IMR-90 (cell line): ENCODE measurements at regions not wholly inside any gene's neighbourhood (a gene's known extent, or its start where the extent isn't known, plus 50 kb on each side); places are given as distances from the start of the nearest gene placed in this dataset.

Experiments used
- ATAC-seq: fragments of 200-7000 bp; cut with Tn5 transposase; 2 replicates; pipeline ENCODE4 v1.9.1; 2020; ENCODE audit warnings: low read depth, mild to moderate bottlenecking, moderate library complexity
- BruUV-seq: library from RNA; stranded (reverse); fragments of 400-500 nt; replicated peaks from 2 replicates; lab custom pipeline; 2021; lab: Mats Ljungman, UMichigan
- CTCF ChIA-PET: fragments of 300-600 bp; formaldehyde crosslinking; extraction: SDS; loops from one replicate; lab custom pipeline; 2021; ENCODE audit warnings: antibody characterized with exemption; lab: Yijun Ruan, JAX
- POLR2A ChIA-PET: fragments of 300-600 bp; sonication (Branson Sonifier 250); formaldehyde crosslinking; loops from one replicate; lab custom pipeline; 2022; ENCODE audit warnings: antibody characterized with exemption; ENCODE audit not compliant: unreplicated experiment; lab: Charles Lee
- DNase-seq: peaks from one replicate; pipeline ENCODE4 v3.0.0; 2013
- H2AFZ ChIP-seq: replicated peaks from 2 replicates; pipeline ENCODE3; 2013; ENCODE audit warnings: low read length, mild to moderate bottlenecking; ENCODE audit not compliant: poor library complexity
- H2AK5ac ChIP-seq: 2 replicates; pipeline ENCODE4 v1.6.1; 2013; ENCODE audit warnings: low read depth, low read length, inconsistent platforms
- H2AK9ac ChIP-seq: replicated peaks from 2 replicates; pipeline ENCODE3; 2013; ENCODE audit warnings: mild to moderate bottlenecking, low read depth, low read length, moderate library complexity; ENCODE audit not compliant: poor library complexity
- H2BK120ac ChIP-seq: 2 replicates; pipeline ENCODE4 v1.6.1; 2013; ENCODE audit warnings: low read depth, low read length, inconsistent platforms
- H2BK15ac ChIP-seq: 3 replicates; pipeline ENCODE4 v1.6.1; 2013; ENCODE audit warnings: low read depth, low read length, inconsistent platforms
- H2BK20ac ChIP-seq: 2 replicates; pipeline ENCODE4 v1.6.1; 2013; ENCODE audit warnings: low read depth, mild to moderate bottlenecking, inconsistent platforms, low read length, moderate library complexity
- H2BK5ac ChIP-seq: 2 replicates; pipeline ENCODE4 v1.6.1; 2013; ENCODE audit warnings: mild to moderate bottlenecking, low read depth, low read length, inconsistent platforms; ENCODE audit not compliant: poor library complexity, severe bottlenecking
- H3K14ac ChIP-seq: replicated peaks from 2 replicates; pipeline ENCODE4 v1.6.1; 2013; ENCODE audit warnings: low read depth, low read length, inconsistent platforms
- H3K18ac ChIP-seq: 2 replicates; pipeline ENCODE4 v1.6.1; 2013; ENCODE audit warnings: low read depth, low read length, control low read depth
- H3K23ac ChIP-seq: 2 replicates; pipeline ENCODE4 v1.6.1; 2013; ENCODE audit warnings: low read depth, low read length, inconsistent platforms
- H3K27ac ChIP-seq: 2 replicates; pipeline ENCODE4 v1.5.1; 2013; ENCODE audit warnings: mild to moderate bottlenecking, control low read depth, low read length; ENCODE audit not compliant: insufficient read depth
- H3K27me3 ChIP-seq: 2 replicates; pipeline ENCODE4 v1.6.1; 2013; ENCODE audit warnings: low read length; ENCODE audit not compliant: control insufficient read depth, insufficient read depth
- H3K36me3 ChIP-seq: 2 replicates; pipeline ENCODE4 v1.6.1; 2013; ENCODE audit warnings: low read length, mixed read lengths; ENCODE audit not compliant: control insufficient read depth, insufficient read depth
- H3K4ac ChIP-seq: 2 replicates; pipeline ENCODE4 v1.6.1; 2013; ENCODE audit warnings: low read depth, low read length, inconsistent platforms
- H3K4me1 ChIP-seq: 2 replicates; pipeline ENCODE4 v1.6.1; 2013; ENCODE audit warnings: low read length, mixed read lengths; ENCODE audit not compliant: control insufficient read depth, insufficient read depth
- H3K4me2 ChIP-seq: 2 replicates; pipeline ENCODE4 v1.6.1; 2013; ENCODE audit warnings: low read depth, mild to moderate bottlenecking, control low read depth, low read length, moderate library complexity
- H3K4me3 ChIP-seq: 2 replicates; pipeline ENCODE4 v1.5.1; 2013; ENCODE audit warnings: low read depth, mild to moderate bottlenecking, control low read depth, low read length, moderate library complexity; ENCODE audit not compliant: insufficient read depth
- H3K56ac ChIP-seq: 2 replicates; pipeline ENCODE4 v1.6.1; 2013; ENCODE audit warnings: low read length, inconsistent platforms; ENCODE audit not compliant: insufficient read depth; ENCODE audit errors: extremely low read depth
- H3K79me1 ChIP-seq, 2 experiments: 2 replicates each; pipeline ENCODE4 v1.6.1; 2013; ENCODE audit warnings: low read length in 2 of 2, inconsistent platforms in 1 of 2, low read depth in 1 of 2
- H3K9ac ChIP-seq: 2 replicates; pipeline ENCODE4 v1.6.1; 2013; ENCODE audit warnings: low read depth, low read length, control low read depth
- H3K9me1 ChIP-seq: 2 replicates; pipeline ENCODE4 v1.6.1; 2013; ENCODE audit warnings: low read length, inconsistent platforms; ENCODE audit not compliant: insufficient read depth
- H3K9me3 ChIP-seq: 2 replicates; pipeline ENCODE4 v1.6.1; 2013; ENCODE audit warnings: low read length; ENCODE audit not compliant: control insufficient read depth, insufficient read depth
- H4K20me1 ChIP-seq: 2 replicates; pipeline ENCODE4 v1.6.1; 2013; ENCODE audit warnings: low read length, inconsistent platforms; ENCODE audit not compliant: insufficient read depth
- H4K5ac ChIP-seq: 2 replicates; pipeline ENCODE4 v1.6.1; 2013; ENCODE audit warnings: mild to moderate bottlenecking, low read depth, low read length, control low read depth
- H4K8ac ChIP-seq, 2 experiments: 2 replicates each; pipeline ENCODE4 v1.6.1; 2013; ENCODE audit warnings: low read depth in 2 of 2, low read length in 2 of 2, control low read depth in 1 of 2, inconsistent platforms in 1 of 2
- H4K91ac ChIP-seq: 2 replicates; pipeline ENCODE4 v1.6.1; 2013; ENCODE audit warnings: low read depth, low read length, inconsistent platforms; ENCODE audit not compliant: insufficient read depth
- BHLHE40 ChIP-seq: fragments of 150-350 bp; IDR thresholded peaks from 2 replicates; pipeline ENCODE4 v1.6.1; 2016; ENCODE audit warnings: mild to moderate bottlenecking, low read depth, low read length
- CEBPB ChIP-seq: IDR thresholded peaks from 2 replicates; pipeline ENCODE4 v1.6.1; 2012; ENCODE audit warnings: low read depth, low read length, improper control_type of control experiment
- CHD1 ChIP-seq: IDR thresholded peaks from 2 replicates; pipeline ENCODE4 v1.6.1; 2012; ENCODE audit warnings: low read depth, low read length, improper control_type of control experiment
- FOS ChIP-seq: fragments of 150-350 bp; IDR thresholded peaks from 2 replicates; pipeline ENCODE4 v1.6.1; 2016; ENCODE audit warnings: low read depth, low read length
- MAFK ChIP-seq: IDR thresholded peaks from 2 replicates; pipeline ENCODE4 v1.6.1; 2012; ENCODE audit warnings: low read depth, low read length, improper control_type of control experiment
- MAZ ChIP-seq: IDR thresholded peaks from 2 replicates; pipeline ENCODE4 v1.6.1; 2012; ENCODE audit warnings: low read depth, mild to moderate bottlenecking, low read length, improper control_type of control experiment, moderate library complexity, borderline replicate concordance
- MXI1 ChIP-seq: IDR thresholded peaks from 2 replicates; pipeline ENCODE4 v1.6.1; 2012; ENCODE audit warnings: low read depth, mild to moderate bottlenecking, low read length, moderate library complexity, borderline replicate concordance
- NFE2L2 ChIP-seq: fragments of 150-350 bp; IDR thresholded peaks from 2 replicates; pipeline ENCODE4 v1.6.1; 2016; ENCODE audit warnings: low read depth, mild to moderate bottlenecking, low read length
- POLR2A ChIP-seq: IDR thresholded peaks from 2 replicates; pipeline ENCODE4 v1.6.1; 2012; ENCODE audit warnings: mild to moderate bottlenecking, low read depth, low read length
- RAD21 ChIP-seq: IDR thresholded peaks from 2 replicates; pipeline ENCODE4 v1.6.1; 2012; ENCODE audit warnings: low read length, improper control_type of control experiment
- RCOR1 ChIP-seq: IDR thresholded peaks from 2 replicates; pipeline ENCODE4 v1.6.1; 2012; ENCODE audit warnings: mild to moderate bottlenecking, low read length, improper control_type of control experiment; ENCODE audit not compliant: insufficient replicate concordance
- RFX5 ChIP-seq: IDR thresholded peaks from 2 replicates; pipeline ENCODE4 v1.8.0; 2012; ENCODE audit warnings: low read depth, mild to moderate bottlenecking, low read length, moderate library complexity
- SMC3 ChIP-seq: fragments of 150-350 bp; IDR thresholded peaks from 2 replicates; pipeline ENCODE4 v1.6.1; 2016; ENCODE audit warnings: low read depth, mild to moderate bottlenecking, antibody characterized with exemption, low read length, moderate library complexity
- WGBS, 2 experiments: methylation state at CpG; one replicate each; pipeline versions ENCODE4 v1.1.5 to v1.1.7; 2013; ENCODE audit warnings: missing lambda C conversion rate in 2 of 2; ENCODE audit not compliant: insufficient read length in 1 of 2; ENCODE audit errors: extremely low coverage in 2 of 2; 5-methylcytosine and 5-hydroxymethylcytosine counted together
- dilution Hi-C: fragments of 300-500 bp; cut with HindIII; formaldehyde crosslinking; loops from one replicate; pipeline ENCODE4 v1.14.3; 2018; ENCODE audit warnings: low sequenced_read_pairs; ENCODE audit not compliant: unreplicated experiment
- in situ Hi-C: fragments of 300-500 bp; cut with MboI; formaldehyde crosslinking; loops from 3 replicates; pipeline ENCODE4 v1.14.3; 2019; ENCODE audit warnings: low sequenced_read_pairs, inconsistent platforms, mixed read lengths
- intact Hi-C: fragments of 100-400 bp; cut with micrococcal nuclease; formaldehyde crosslinking; loops from 2 replicates; pipeline ENCODE4 v1.10.0; 2022
- TF ChIP-seq, protein P1 (sequence below): fragments of 150-350 bp; IDR thresholded peaks from 2 replicates; pipeline ENCODE4 v1.6.1; 2017; ENCODE audit warnings: mild to moderate bottlenecking, antibody characterized with exemption, low read length, low read depth
- TF ChIP-seq, protein P2 (sequence below): conservative IDR thresholded peaks from 2 replicates; pipeline ENCODE4 v1.5.1; 2012; ENCODE audit warnings: mild to moderate bottlenecking, low read depth, low read length, improper control_type of control experiment
- TF ChIP-seq, protein P3 (sequence below): fragments of 150-350 bp; IDR thresholded peaks from 2 replicates; pipeline ENCODE4 v1.6.1; 2016; ENCODE audit warnings: low read depth, mild to moderate bottlenecking, low read length, moderate library complexity, borderline replicate concordance

DNA sequence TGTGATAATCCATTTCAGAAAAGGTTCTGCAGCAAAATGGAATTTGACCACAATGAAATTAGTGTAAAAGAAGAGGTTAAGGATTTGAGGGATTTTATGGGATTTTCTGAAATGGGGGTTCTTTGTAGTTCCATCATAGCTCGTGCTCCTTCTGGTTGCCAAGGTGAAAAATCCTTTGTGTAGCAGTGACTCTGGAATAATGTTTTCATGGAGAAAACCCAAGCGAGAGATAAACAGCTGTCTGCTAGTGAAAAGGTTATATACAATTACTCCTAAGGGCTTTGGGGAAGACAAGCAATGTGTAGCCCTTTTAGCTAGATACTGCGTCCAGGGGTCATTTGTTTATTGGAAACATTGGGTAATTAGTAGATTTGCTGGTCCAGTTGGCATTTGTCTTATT, 453.2 kb upstream of the DEPDC1 start:
- DNase-seq (no peak), ATAC-seq (no peak)
- Histone ChIP-seq H3K4me2 (no peak overlapping the region), H4K5ac (no peak overlapping the region), H2BK120ac (no peak overlapping the region), H3K9me3 (no peaks in the 10 kb centered on the region), H3K9ac (no peak overlapping the region), H4K8ac (no peak overlapping the region), H3K4ac (no peak overlapping the region), H2AK9ac (no peak overlapping the region), H4K20me1 (no peaks in the 10 kb centered on the region), H3K79me1 (no peaks in the 10 kb centered on the region), H2AK5ac (no peak overlapping the region), H3K9me1 (no peaks in the 10 kb centered on the region), H3K4me1 (no peaks in the 10 kb centered on the region), H2BK20ac (no peak overlapping the region), H3K14ac (no peak overlapping the region), H3K18ac (no peak overlapping the region), H3K4me3 (no peak overlapping the region), H3K56ac (no peak overlapping the region), H4K91ac (no peak overlapping the region), H2AFZ (no peak overlapping the region), H3K36me3 (no peaks in the 10 kb centered on the region), H3K27me3 (no peaks in the 10 kb centered on the region), H3K27ac (no peak overlapping the region), H2BK5ac (no peak overlapping the region), H2BK15ac (no peak overlapping the region), H3K23ac (no peak overlapping the region)
- ChIA-PET POLR2A (no interaction called here), CTCF (no interaction called here)
- dilution Hi-C loops (no loop called here), intact Hi-C loops (no loop called here), in situ Hi-C loops (no loop called here)
- WGBS, 2 experiments = no CpG with 5 or more reads among the region's 3 CpGs
- no peak for TF ChIP-seq SMC3
- TF ChIP-seq, protein P1, sequence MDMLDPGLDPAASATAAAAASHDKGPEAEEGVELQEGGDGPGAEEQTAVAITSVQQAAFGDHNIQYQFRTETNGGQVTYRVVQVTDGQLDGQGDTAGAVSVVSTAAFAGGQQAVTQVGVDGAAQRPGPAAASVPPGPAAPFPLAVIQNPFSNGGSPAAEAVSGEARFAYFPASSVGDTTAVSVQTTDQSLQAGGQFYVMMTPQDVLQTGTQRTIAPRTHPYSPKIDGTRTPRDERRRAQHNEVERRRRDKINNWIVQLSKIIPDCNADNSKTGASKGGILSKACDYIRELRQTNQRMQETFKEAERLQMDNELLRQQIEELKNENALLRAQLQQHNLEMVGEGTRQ = no peak
- TF ChIP-seq CEBPB = no peak
- no peak for TF ChIP-seq MAFK
- no peak for TF ChIP-seq CHD1
- TF ChIP-seq RCOR1 = no peak
- no peak for TF ChIP-seq POLR2A
- TF ChIP-seq MAZ = no peak
- TF ChIP-seq RAD21 = no peak
- TF ChIP-seq, protein P2, sequence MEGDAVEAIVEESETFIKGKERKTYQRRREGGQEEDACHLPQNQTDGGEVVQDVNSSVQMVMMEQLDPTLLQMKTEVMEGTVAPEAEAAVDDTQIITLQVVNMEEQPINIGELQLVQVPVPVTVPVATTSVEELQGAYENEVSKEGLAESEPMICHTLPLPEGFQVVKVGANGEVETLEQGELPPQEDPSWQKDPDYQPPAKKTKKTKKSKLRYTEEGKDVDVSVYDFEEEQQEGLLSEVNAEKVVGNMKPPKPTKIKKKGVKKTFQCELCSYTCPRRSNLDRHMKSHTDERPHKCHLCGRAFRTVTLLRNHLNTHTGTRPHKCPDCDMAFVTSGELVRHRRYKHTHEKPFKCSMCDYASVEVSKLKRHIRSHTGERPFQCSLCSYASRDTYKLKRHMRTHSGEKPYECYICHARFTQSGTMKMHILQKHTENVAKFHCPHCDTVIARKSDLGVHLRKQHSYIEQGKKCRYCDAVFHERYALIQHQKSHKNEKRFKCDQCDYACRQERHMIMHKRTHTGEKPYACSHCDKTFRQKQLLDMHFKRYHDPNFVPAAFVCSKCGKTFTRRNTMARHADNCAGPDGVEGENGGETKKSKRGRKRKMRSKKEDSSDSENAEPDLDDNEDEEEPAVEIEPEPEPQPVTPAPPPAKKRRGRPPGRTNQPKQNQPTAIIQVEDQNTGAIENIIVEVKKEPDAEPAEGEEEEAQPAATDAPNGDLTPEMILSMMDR = no peak
- no peak for TF ChIP-seq BHLHE40
- TF ChIP-seq, protein P3, sequence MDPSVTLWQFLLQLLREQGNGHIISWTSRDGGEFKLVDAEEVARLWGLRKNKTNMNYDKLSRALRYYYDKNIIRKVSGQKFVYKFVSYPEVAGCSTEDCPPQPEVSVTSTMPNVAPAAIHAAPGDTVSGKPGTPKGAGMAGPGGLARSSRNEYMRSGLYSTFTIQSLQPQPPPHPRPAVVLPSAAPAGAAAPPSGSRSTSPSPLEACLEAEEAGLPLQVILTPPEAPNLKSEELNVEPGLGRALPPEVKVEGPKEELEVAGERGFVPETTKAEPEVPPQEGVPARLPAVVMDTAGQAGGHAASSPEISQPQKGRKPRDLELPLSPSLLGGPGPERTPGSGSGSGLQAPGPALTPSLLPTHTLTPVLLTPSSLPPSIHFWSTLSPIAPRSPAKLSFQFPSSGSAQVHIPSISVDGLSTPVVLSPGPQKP = no peak
- no peak for TF ChIP-seq NFE2L2
- no peak for TF ChIP-seq MXI1
- TF ChIP-seq RFX5 = no peak
- no peak for TF ChIP-seq FOS
- BruUV-seq = no TSS peak
